MV-4-11 (cell line): ENCODE measurements at regions not wholly inside any gene's neighbourhood (a gene's known extent, or its start where the extent isn't known, plus 50 kb on each side); places are given as distances from the start of the nearest gene placed in this dataset.
"Not testable (repeated sequence)": the region's sequence is repeated elsewhere in the genome, so short reads cannot be mapped to it uniquely, and the experiment has no call there.

Experiments used
- DNase-seq: peaks from one replicate; lab custom pipeline; 2025; lab: John Stamatoyannopoulos, UW

DNA sequence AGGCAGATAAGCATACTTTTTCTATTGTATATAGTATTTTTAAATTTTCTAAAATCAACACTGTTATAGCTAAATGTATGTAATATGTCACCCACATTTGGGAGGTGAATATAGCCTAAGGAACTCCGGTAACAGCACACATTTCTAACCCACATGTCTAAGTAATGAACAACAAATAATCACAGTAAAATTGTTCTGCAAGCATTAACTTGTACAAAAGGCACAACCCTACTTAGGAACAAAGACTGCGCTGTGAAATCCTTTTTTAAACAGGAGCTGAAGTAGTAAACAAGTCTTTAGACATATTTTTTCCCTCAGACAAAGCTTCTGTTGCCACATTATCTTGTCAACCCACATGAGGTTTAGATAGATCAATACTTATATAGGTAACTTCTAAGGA is 872.4 kb upstream of the SLC35B3 start:
- no peak for DNase-seq

DNA sequence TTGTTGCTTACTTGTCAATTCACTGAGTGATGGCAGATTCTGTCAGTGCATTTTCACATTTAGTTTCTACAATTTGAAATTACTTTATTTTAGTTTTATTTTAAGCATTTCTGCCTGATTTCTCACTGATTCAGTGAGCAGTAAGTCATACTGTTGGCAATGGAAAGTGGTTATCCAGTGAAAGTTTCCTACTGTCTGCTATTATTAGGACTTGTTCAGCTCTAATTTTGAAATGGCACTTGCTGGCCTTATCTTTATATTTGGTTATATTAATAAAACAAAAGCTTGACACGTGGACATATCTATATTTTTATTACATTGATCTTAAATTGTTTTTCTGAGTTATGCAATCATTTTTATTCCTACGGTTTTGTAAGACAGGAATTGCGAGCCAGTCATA is 871.8 kb upstream of the SLC35B3 start:
- DNase-seq: no peak

GRCh38 chr6:9295644-9296043 is 860.3 kb upstream of the SLC35B3 start:
- no peak for DNase-seq

DNA sequence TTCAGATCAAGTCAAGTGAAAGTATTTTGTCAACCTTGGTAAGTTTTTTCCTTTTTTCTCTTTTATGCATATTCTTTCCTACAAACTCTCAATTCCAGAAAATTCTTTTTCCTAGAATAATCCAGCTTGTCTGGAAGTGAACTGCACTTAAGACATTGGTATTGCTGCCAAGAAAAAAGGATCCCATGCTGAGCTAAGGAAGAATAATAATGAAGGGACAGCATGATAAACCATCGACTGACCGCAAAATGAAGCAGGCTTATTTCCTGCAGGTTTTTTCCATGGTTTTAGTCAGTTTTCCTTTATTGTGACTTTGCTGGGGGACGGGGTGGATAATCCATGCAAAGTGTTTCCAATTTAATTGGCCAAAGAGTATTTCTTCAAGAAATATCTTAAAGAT is 857.6 kb upstream of the SLC35B3 start:
- no peak for DNase-seq

- not testable (repeated sequence) for DNase-seq
These were observed 855.0 kb upstream of the SLC35B3 start for GRCh38 chr6:9290342-9290741.

DNA sequence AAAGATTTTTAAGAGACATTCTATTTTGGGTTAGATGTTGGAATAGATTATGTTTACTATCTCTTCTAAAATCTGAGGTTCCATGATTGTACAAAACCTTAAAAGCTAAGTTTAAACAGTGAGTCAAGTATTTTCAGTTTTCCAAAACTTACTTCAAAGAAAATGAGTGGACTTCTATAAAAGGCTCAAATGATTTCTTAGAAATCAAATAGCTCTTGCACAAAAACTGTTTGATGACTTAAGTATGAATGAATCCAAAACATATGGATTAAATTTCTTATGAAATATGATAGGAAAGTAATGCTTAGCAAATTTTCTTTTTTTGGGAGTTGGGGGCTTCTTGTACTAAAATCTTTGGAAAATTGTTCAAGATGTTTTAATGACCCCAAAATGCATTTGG is 837.3 kb upstream of the SLC35B3 start:
- DNase-seq: no peak

DNA sequence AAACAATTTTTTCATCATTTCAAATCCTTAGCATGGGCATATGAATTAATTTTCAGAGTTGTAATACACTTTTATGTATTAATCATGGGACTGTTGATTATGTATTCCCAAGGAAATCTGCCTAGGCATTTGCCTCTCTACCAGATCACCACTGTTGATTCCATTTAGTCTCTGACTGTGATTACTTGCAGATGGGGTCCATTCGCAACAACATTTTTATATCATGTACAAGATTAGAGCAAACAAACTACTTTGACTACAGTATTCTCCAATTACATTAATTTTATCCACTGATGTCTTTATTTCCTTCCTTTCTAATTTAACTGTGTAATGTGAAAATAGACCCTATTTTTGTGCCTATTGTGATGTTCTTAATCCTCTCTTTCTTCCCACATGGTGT is 831.4 kb upstream of the SLC35B3 start:
- DNase-seq: no peak

DNA sequence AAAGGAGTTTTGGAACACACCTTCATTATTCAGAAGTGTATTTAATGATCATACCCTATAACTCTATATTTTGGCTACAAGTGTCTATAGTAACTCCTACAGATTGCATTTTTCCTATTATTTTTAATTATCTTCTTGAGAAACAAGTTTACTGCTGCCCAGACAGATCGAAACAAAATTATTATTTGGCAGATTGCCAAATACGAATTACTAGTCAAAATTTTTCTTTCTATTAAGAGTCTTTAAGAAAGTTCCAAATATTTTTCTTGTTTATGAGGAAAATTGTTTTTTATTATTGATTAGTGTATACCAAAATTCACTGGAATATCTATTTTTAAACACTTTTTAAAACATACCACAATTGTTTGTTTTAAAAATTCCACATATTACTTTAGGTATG is 821.9 kb upstream of the SLC35B3 start:
- DNase-seq: no peak

DNA sequence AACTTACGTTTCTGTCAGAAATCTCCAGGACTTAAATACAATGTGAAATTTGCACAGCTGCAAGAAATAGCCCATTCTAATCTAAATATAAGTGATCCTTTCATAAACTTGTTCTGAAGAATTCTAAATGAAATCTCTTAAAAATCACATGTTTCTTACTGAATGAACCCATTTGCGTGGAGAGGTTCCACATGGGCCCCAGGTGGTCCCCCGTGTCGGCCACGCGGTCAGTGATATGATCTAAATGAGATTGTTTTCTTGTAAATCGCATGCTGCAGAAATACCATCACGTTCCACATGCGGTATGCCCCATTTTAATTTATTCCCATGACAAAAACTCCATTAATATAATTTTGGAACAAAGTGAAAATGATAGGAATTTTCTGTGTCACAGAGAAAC is 818.9 kb upstream of the SLC35B3 start:
- no peak for DNase-seq

DNA sequence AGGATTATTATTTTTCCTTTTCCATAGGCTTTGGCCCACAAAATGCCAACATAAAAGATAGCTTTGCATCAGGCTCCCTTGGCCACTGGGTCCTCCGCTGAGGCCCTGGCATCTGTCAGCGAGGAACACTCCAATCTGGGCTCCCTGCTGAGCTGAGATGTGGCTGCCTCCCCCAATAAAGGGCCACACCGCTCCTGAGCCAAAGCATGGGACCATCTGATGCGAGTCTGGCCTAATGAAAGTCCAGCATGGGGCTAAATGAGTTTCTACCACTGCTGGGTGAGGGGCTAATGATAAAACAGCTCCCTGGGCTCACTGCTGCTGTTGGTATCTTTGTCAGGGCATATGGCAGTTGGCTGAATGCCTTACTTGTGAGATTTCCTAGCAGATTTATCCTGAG is 817.5 kb upstream of the SLC35B3 start:
- no peak for DNase-seq

- no peak for DNase-seq
These were observed 815.5 kb upstream of the SLC35B3 start for GRCh38 chr6:9250852-9251251.

DNA sequence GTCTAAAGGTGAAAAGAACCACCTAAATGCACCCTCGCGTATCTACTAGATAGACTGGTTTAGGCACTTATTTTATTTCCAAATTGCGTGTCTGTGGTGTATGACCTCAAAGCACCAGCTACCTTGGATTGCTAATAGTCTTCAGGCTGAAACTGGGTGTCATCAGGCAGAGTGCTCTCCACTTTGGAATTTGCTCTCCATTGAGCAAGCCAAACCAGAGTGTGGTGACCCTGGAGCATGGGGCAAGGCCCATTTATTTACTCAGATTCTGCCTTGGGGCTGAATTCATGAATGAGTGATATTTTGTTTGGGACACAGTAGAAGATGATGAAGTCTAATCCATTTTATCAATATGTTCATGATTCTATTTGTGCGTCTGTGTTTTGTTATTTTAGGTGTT is 812.8 kb upstream of the SLC35B3 start:
- no peak for DNase-seq

GRCh38 chr6:9240861-9241260 is 805.5 kb upstream of the SLC35B3 start:
- DNase-seq: no peak

GRCh38 chr6:9236443-9236842 is 801.1 kb upstream of the SLC35B3 start:
- no peak for DNase-seq

DNA sequence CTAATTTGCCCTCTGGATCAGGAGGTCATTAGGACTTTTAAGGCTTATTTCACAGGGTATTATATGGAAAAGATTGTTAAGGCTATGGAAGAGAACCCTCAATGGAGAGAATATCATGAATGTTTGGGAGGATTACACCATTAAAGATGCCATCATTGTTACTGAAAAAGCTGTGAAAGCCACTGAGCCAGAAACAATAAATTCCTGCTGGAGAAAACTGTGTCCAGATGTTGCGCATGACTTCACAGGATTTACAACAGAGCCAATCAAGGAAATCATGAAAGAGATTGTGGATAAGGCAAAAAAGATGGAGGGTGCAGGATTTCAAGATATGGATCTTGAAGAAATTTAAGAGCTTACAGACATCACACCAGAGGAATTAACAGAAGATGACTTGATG is 798.3 kb upstream of the SLC35B3 start:
- DNase-seq: no peak

GRCh38 chr6:9233226-9233625 is 797.9 kb upstream of the SLC35B3 start:
- no peak for DNase-seq

DNA sequence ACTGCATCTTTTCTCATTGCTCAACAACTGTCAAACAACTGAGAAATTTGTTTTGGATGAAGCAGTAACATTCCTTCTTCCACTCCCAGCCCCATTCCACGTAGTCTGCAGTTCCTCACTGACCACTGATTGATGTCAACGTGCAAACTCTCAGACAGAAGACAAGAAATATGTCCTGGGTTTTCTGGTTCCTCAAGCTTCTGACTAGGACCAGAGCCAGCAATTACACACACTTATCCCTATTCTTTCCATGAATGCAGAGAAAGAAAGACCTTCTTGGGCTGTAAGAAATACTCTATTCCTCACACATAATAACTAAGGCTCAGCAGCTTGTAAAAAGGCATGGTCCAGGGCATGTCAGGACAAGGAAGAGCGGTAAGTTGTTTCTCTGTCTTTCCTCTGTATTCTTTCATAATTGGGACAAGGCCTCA is 790.1 kb upstream of the SLC35B3 start:
- no peak for DNase-seq

DNA sequence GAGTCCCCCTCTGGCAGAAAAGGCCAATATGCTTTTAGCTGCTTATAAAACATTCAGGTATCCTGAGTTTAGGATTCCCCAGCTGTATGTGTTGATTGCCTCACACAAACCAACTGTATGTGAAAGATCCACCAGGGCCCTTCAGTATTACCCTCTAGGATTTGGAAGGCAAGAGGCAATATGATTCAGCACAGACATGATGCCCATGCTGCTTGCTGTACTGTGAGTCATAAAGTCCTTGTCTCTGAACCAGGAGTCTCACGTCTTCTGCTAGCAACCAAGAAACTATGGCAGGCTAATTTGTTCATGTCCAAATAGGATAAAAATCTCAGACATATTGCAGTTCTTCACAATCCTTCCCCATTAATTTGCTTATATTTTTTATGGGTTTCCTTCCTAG is 789.2 kb upstream of the SLC35B3 start:
- DNase-seq: no peak

DNA sequence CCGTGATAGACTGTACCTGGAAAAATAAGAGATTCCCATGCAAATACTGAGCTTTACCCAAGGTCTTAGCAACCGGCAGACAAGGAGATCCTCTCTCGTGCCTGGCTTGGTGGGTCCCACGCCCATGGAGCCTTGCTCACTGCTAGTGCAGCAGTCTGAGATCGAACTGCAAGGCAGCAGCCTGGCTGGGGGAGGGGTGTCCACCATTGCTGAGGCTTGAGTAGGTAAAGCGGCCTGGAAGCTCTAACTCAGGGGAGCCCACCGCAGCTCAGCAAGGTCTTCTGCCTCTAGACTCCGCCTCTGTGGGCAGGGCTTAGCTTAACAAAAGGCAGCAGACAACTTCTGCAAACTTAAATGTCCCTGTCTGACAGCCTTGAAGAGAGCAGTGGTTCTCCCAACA is 778.4 kb upstream of the SLC35B3 start:
- DNase-seq: not testable (repeated sequence)

DNA sequence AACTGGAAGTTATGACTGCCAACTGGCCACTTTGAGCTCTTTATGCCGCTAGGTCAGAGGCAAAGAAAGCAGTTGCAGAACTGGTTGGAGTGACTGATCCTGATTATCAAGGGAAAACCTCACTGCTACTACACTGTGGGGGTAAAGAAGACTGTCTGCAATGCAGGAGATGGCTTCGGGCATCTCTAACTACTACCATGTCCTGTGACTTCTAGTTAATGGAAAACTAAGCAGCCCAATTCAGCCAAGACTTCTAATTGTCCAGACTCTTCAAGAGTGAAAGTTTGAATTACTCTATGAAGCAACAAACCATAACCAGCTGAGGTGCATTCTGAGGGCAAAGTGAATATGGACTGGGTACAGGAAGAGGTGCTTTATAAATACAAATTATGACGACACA is 773.6 kb upstream of the SLC35B3 start:
- no peak for DNase-seq

- DNase-seq: no peak
These were observed 770.3 kb upstream of the SLC35B3 start for GRCh38 chr6:9205645-9206044.

DNA sequence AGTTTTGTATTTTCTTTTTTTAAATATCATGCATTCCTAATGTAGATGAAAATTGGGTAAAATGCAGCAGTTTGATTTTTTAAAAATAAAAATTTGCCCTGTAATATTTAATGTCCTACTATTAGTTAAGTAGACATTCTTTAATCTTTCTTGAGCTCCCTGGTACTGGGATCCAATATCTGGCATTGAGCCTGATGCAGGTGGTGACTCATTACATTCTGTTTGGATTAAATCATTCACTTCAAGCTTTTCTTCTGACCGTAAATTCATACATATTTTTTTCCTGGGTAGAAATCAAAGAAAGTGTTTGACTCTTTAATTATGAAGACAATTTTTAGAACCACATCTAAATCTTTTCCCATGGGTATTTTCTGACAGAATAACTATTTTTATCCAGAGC is 768.8 kb upstream of the SLC35B3 start:
- no peak for DNase-seq

DNA sequence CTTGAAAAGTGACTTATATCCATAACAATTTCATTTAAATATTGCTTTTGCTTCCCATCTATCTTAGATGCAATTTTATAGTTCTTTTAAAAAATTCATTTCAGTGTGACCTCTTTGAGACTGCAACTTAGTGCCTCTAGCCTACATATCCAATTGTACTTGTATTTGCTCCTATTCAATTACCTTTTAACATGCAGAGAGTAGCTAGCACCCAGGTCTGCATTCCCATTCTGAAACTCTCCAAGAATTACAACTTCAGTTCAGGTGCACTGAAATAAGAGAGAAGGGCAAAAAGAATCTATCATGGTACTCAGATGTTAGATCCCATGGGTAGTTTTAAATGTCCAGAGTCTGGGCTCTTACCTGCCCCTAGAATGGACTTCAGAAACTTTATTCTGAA is 765.4 kb upstream of the SLC35B3 start:
- no peak for DNase-seq

- no peak for DNase-seq
These were observed 762.4 kb upstream of the SLC35B3 start for GRCh38 chr6:9197726-9198125.

DNA sequence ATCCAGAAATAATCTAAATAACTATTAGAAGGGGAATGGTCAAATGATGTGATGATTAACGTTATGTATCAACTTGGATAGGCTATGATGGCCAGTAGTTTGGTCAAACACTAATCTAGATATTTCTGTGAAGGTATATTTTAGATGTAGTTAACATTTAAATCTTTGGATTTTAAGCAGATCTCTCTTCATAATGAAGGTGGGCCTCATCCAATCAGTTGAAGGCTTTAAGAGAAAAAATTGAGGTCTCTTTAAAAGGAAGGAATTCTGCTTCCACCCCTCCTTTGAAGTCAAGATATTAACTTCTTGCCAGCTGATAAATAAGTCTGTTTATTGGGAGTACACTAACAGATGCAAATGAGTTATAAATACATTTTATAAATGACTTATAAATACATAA is 760.0 kb upstream of the SLC35B3 start:
- DNase-seq: no peak
